GM12892 (cell line): ENCODE measurements at regions not wholly inside any gene's neighbourhood (a gene's known extent, or its start where the extent isn't known, plus 50 kb on each side); places are given as distances from the start of the nearest gene placed in this dataset.

Source experiments
- POLR2A ChIP-seq: IDR thresholded peaks from 2 replicates; pipeline ENCODE4 v1.6.1; 2011; ENCODE audit warnings: low read depth, low read length, control low read depth
- POLR2AphosphoS5 ChIP-seq: IDR thresholded peaks from 2 replicates; pipeline ENCODE4 v1.6.1; 2011; ENCODE audit warnings: low read depth, low read length, control low read depth
- TAF1 ChIP-seq: IDR thresholded peaks from 2 replicates; pipeline ENCODE4 v1.6.1; 2011; ENCODE audit warnings: low read depth, mild to moderate bottlenecking, control low read depth, low read length, borderline replicate concordance

DNA sequence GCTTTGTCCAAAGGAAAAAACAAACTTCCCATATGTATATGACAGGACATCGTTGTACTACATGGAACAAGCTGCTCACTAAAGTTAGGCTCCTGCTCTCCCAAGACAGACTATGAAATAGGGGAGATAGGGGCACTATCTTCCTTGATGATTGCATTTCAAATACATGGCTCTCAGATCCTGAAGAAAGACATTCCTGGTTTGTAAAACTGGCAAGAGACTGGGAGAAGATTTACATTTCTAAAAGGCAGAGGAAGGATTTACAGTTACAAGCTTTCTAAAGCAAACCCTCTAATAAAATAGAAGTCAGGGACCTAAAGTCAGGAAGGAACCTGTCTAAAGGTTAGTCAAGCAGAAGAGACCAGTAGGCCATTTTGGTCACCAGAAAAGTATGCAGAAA is 103.7 kb downstream of the SLC17A6 start:
- TF ChIP-seq POLR2A (no peak), POLR2AphosphoS5 (no peak), TAF1 (no peak)
